Hepatocyte (in vitro differentiated cells): ENCODE measurements at regions not wholly inside any gene's neighbourhood (a gene's known extent, or its start where the extent isn't known, plus 50 kb on each side); places are given as distances from the start of the nearest gene placed in this dataset.

ENCODE experiments used
- CTCF ChIP-seq: fragments of 200-600 bp; sonication (generic); IDR thresholded peaks from 2 replicates; pipeline ENCODE4 v1.5.1; 2016; ENCODE audit warnings: antibody characterized with exemption, mild to moderate bottlenecking; ENCODE audit not compliant: poor library complexity
- EZH2 ChIP-seq: fragments of 200-600 bp; sonication (generic); IDR thresholded peaks from 2 replicates; pipeline ENCODE4 v1.6.1; 2016; ENCODE audit warnings: antibody characterized with exemption, mild to moderate bottlenecking, borderline replicate concordance
- EZH2phosphoT487 ChIP-seq: fragments of 200-600 bp; sonication (generic); IDR thresholded peaks from one replicate; pipeline ENCODE4 v1.6.1; 2018; ENCODE audit warnings: antibody characterized with exemption, mild to moderate bottlenecking, low read depth, moderate library complexity; ENCODE audit not compliant: unreplicated experiment, severe bottlenecking

GRCh38 chr6:62390401-62390800, 104.4 kb upstream of the KHDRBS2 start:
- TF ChIP-seq CTCF = no peak
- no peak for TF ChIP-seq EZH2
- TF ChIP-seq EZH2phosphoT487 = no peak
